LNCAP (cell line): ENCODE measurements at regions not wholly inside any gene's neighbourhood (a gene's known extent, or its start where the extent isn't known, plus 50 kb on each side); places are given as distances from the start of the nearest gene placed in this dataset.

Experiments
- TF ChIP-seq, protein P1 (sequence below): fragments of 450-650 bp; IDR thresholded peaks from 2 replicates; pipeline ENCODE4 v1.5.1; 2017; ENCODE audit warnings: mild to moderate bottlenecking

DNA sequence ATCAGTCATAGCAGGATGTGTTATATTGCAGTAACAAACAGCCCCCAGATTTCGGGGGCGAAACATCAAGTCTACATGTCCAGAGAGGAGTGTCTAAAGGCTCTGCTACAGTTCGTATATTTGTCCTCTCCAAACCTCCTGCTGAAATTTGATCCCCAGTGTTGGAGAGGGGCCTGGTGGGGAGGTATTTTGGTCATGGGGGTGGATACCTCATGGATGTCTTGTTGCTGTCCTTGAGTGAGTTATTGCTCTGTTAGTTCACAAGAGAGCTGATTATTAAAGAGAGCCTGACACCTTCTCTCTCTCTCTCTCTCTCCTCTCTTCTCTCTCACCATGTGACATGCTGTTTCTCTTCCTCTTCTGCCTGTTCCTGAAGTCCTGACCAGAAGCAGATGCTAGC lies 343.7 kb downstream of the TCERG1L start:
- TF ChIP-seq, protein P1, sequence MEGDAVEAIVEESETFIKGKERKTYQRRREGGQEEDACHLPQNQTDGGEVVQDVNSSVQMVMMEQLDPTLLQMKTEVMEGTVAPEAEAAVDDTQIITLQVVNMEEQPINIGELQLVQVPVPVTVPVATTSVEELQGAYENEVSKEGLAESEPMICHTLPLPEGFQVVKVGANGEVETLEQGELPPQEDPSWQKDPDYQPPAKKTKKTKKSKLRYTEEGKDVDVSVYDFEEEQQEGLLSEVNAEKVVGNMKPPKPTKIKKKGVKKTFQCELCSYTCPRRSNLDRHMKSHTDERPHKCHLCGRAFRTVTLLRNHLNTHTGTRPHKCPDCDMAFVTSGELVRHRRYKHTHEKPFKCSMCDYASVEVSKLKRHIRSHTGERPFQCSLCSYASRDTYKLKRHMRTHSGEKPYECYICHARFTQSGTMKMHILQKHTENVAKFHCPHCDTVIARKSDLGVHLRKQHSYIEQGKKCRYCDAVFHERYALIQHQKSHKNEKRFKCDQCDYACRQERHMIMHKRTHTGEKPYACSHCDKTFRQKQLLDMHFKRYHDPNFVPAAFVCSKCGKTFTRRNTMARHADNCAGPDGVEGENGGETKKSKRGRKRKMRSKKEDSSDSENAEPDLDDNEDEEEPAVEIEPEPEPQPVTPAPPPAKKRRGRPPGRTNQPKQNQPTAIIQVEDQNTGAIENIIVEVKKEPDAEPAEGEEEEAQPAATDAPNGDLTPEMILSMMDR = no peak

DNA sequence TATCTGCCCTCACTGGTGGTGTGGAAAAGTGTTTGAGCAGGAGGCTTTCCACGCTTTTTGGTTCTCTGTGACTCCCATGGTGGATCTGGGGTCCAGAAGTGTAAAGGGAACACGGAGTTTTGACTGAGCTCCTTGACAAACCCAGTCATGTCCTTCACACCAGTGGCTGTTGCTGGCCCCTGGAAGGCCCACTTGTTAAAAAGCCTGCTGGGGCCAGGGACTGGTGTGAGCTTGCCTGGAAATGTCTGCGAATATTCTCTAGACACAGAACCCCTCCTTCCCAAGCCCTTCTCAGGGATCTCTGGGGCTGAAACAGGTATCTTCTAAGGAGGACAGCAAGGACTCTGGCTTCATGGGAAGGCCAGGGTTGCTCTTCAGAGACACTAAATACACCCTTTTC lies 343.0 kb downstream of the TCERG1L start:
- TF ChIP-seq, protein P1 = no peak

DNA sequence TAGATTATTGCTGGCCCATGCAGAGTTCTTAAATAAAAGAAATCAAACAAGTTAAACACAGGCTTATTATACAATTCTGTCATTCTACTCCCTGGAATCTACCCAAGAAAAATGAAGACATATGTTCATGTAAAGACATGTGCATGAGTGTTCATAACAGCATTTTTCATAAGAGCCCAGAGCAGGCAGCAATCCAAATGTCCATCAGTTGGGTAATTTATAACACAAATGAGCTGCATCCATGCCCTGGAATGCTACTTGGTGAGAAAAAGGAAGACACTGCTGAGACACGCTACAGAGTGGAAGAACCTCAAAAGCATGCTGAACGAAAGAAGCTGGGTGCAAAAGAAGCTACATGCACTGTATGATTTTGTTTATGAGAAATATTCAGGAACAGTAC lies 342.6 kb downstream of the TCERG1L start:
- TF ChIP-seq, protein P1 = no peak

DNA sequence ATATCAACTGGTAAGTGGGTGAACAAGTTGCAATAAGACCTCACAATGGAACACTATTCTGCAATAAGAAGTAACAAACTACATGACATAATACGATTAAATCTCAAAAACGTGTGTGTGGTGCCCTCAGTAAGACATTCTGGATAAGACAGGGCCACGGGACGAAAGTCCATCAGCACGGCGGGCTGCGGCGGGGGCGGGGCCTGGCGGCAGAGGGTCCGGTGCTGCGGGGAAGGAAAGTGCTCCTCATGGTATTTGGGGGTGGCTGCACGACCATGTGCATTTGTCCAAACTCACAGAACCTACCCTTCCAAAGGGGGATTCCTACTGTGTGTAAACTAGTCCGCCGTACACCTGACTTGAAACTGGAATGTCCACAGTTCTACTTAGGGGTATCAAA lies 341.8 kb downstream of the TCERG1L start:
- TF ChIP-seq, protein P1 = no peak

DNA sequence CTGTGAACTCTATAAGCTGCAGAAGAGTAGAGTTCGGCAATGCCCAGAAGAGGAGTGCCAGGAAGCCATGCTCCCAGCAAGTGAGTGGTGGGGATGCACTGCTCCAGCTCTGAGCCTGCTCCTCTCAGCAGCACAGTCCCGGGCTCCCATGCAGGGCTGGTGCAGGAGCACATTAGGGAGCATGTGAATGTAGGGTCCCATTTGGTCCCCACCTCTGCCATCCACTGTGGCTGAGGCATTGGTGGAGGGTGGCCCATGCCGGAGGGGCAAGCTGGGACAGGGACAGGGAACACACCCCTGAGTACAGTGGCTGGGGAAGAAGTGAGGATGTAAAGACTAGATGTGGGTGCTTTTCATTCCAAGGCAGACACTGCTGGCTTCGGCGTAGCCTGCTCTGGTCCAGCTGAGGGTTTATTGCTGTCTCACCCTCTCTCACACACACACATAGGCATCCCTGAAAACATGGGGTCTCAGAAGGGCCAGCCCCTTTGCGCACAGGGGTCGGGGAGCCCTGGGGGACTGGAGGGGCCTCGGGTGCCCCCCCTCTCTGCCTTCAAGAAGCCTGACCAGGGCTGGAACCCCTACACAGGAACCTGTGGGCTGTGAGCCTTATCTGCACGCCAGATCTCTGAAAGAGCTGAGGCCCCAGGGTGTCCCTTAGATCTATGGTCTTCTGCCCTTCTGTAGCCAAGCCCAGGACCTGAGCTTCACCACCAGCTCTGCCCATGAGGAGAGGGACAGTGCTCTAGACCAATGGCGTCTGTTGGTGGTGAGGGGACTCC lies 341.0 kb downstream of the TCERG1L start:
- TF ChIP-seq, protein P1 = no peak

DNA sequence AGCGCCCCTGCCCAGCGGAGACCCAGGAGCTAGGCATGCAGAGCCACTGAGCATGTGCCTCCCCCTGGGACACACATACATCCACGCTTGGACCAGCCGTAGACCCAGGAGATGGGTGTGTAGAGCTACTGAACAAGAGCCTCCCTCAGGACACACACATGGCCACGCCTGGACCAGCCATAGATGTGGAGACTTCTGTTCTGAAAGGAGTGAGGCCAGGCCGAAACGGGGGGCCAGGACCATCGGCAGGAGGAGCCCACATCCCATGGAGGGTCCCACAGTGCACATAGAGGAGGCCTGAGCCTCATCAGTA lies 340.4 kb downstream of the TCERG1L start:
- TF ChIP-seq, protein P1 = no peak

DNA sequence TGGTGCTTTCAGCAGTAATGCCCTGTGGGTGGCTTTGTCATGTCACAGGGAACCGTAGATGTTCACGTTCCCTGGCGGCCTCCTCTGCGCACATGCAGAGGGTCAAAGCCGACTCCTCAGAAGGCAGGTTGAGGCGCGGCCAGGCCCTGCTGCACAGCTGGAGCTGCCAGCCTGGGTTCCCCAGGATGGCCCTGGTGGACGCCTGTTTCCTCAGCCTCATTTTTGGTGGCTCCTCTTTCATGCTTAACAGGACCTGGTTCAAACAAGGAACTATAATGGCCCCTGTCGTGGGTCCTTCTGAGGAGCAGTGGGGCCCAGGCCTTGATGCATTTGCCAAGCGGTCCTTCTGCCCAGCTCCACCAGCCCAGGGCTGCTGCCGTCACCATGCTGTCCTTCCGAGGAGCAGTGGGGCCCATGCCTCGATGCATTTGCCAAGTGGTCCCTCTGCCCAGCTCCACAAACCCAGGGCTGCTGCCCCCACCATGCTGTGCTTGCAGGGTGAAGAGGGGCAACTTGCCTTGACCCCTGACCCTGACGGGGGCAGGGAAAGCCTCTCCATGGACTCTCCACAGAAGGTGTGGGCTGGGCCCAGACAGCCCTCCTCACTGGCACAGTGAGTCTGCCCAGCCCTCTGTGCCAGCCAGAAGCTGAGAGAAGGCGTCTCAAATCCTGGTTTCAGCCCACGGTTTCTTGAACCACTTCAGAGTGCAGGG lies 338.2 kb downstream of the TCERG1L start:
- TF ChIP-seq, protein P1 = no peak
